HEK293 (cell line): ENCODE measurements at regions not wholly inside any gene's neighbourhood (a gene's known extent, or its start where the extent isn't known, plus 50 kb on each side); places are given as distances from the start of the nearest gene placed in this dataset.

Experiments used
- CTCF ChIA-PET: fragments of 350-600 bp; formaldehyde crosslinking; extraction: SDS; loops from one replicate; lab custom pipeline; 2021; ENCODE audit warnings: antibody characterized with exemption; lab: Yijun Ruan, JAX
- POLR2A ChIA-PET: fragments of 300-600 bp; formaldehyde crosslinking; extraction: SDS; loops from one replicate; lab custom pipeline; 2020; ENCODE audit warnings: antibody characterized with exemption, inconsistent platforms; lab: Yijun Ruan, JAX
- H3K27ac ChIP-seq: fragments of 200-500 bp; sonication (Bioruptor generic); 2 replicates; pipeline ENCODE4 v1.5.1; 2014; ENCODE audit warnings: low read depth, low read length, control low read depth, inconsistent platforms; ENCODE audit errors: extremely low read depth
- H3K36me3 ChIP-seq, 2 experiments: fragments of 200-500 bp in 1 of 2; sonication (Bioruptor generic) in 1 of 2; 1 replicate in 1 of 2; 2 replicates in 1 of 2; pipeline ENCODE4 v1.5.1; 2014 to 2017; ENCODE audit warnings: inconsistent platforms in 2 of 2, low read length in 2 of 2; ENCODE audit not compliant: control insufficient read depth in 2 of 2, insufficient read depth in 1 of 2
- H3K4me1 ChIP-seq: fragments of 200-500 bp; sonication (Bioruptor generic); 2 replicates; pipeline ENCODE4 v1.5.1; 2014; ENCODE audit warnings: mild to moderate bottlenecking, low read length, inconsistent platforms; ENCODE audit not compliant: control insufficient read depth, insufficient read depth
- H3K4me3 ChIP-seq: 2 replicates; pipeline ENCODE4 v1.5.1; 2011; ENCODE audit warnings: low read depth, mild to moderate bottlenecking, control low read depth, low read length, moderate library complexity
- H3K9me3 ChIP-seq: fragments of 200-500 bp; sonication (Bioruptor generic); 2 replicates; pipeline ENCODE4 v1.5.1; 2014; ENCODE audit warnings: low read depth, low read length, inconsistent platforms; ENCODE audit not compliant: control insufficient read depth, insufficient read depth
- AEBP2 ChIP-seq: fragments of 450-650 bp; formaldehyde crosslinking; IDR thresholded peaks from 2 replicates; pipeline ENCODE4 v1.5.1; 2016; ENCODE audit warnings: missing biosample characterization, missing genetic modification characterization, borderline replicate concordance
- KLF10 ChIP-seq: fragments of 450-650 bp; IDR thresholded peaks from 2 replicates; pipeline ENCODE4 v1.5.1; 2018; ENCODE audit warnings: missing biosample characterization, mild to moderate bottlenecking, missing genetic modification characterization
- KLF8 ChIP-seq: fragments of 450-650 bp; formaldehyde crosslinking; IDR thresholded peaks from 2 replicates; pipeline ENCODE4 v1.5.1; 2016; ENCODE audit warnings: missing biosample characterization, missing genetic modification characterization
- MEIS1 ChIP-seq: sonication (generic); formaldehyde crosslinking; IDR thresholded peaks from 2 replicates; pipeline ENCODE4 v1.8.1; 2022; ENCODE audit warnings: missing genetic modification reagents, mild to moderate bottlenecking, borderline replicate concordance
- RBAK ChIP-seq: fragments of 450-650 bp; formaldehyde crosslinking; IDR thresholded peaks from 2 replicates; pipeline ENCODE4 v1.5.1; 2016; ENCODE audit warnings: missing biosample characterization, missing genetic modification characterization
- REPIN1 ChIP-seq: fragments of 450-650 bp; formaldehyde crosslinking; IDR thresholded peaks from 2 replicates; pipeline ENCODE4 v1.5.1; 2017; ENCODE audit warnings: missing biosample characterization, missing genetic modification characterization, low read depth
- SCRT1 ChIP-seq: fragments of 450-650 bp; formaldehyde crosslinking; IDR thresholded peaks from 2 replicates; pipeline ENCODE4 v1.5.1; 2016; ENCODE audit warnings: missing biosample characterization, missing genetic modification characterization, borderline replicate concordance
- ZBTB48 ChIP-seq: fragments of 450-650 bp; formaldehyde crosslinking; IDR thresholded peaks from 2 replicates; pipeline ENCODE4 v1.5.1; 2016; ENCODE audit warnings: missing biosample characterization, missing genetic modification characterization
- ZFHX2 ChIP-seq: fragments of 450-650 bp; formaldehyde crosslinking; conservative IDR thresholded peaks from 2 replicates; pipeline ENCODE4 v1.5.1; 2016; ENCODE audit warnings: missing biosample characterization, missing genetic modification characterization
- ZFP3 ChIP-seq: fragments of 450-650 bp; formaldehyde crosslinking; IDR thresholded peaks from 2 replicates; pipeline ENCODE4 v1.5.1; 2016; ENCODE audit warnings: low read depth, missing biosample characterization, missing genetic modification characterization
- ZNF10 ChIP-seq: fragments of 450-650 bp; formaldehyde crosslinking; IDR thresholded peaks from 2 replicates; pipeline ENCODE4 v1.5.1; 2017; ENCODE audit warnings: missing biosample characterization, missing genetic modification characterization
- ZNF132 ChIP-seq: fragments of 450-650 bp; formaldehyde crosslinking; IDR thresholded peaks from 2 replicates; pipeline ENCODE4 v1.5.1; 2017; ENCODE audit warnings: missing biosample characterization, missing genetic modification characterization, borderline replicate concordance
- ZNF169 ChIP-seq: fragments of 450-650 bp; formaldehyde crosslinking; IDR thresholded peaks from 2 replicates; pipeline ENCODE4 v1.5.1; 2016; ENCODE audit warnings: missing biosample characterization, missing genetic modification characterization
- ZNF174 ChIP-seq: fragments of 450-650 bp; formaldehyde crosslinking; IDR thresholded peaks from 2 replicates; pipeline ENCODE4 v1.5.0; 2017; ENCODE audit warnings: missing biosample characterization, mild to moderate bottlenecking, missing genetic modification characterization
- ZNF223 ChIP-seq: fragments of 450-650 bp; formaldehyde crosslinking; IDR thresholded peaks from 2 replicates; pipeline ENCODE4 v1.5.1; 2016; ENCODE audit warnings: missing biosample characterization, missing genetic modification characterization
- ZNF248 ChIP-seq: fragments of 450-650 bp; formaldehyde crosslinking; IDR thresholded peaks from 2 replicates; pipeline ENCODE4 v1.5.1; 2017; ENCODE audit warnings: missing biosample characterization, missing genetic modification characterization
- ZNF324 ChIP-seq: fragments of 450-650 bp; formaldehyde crosslinking; IDR thresholded peaks from 2 replicates; pipeline ENCODE4 v1.5.1; 2016; ENCODE audit warnings: missing biosample characterization, missing genetic modification characterization
- ZNF335 ChIP-seq: fragments of 450-650 bp; formaldehyde crosslinking; conservative IDR thresholded peaks from 2 replicates; pipeline ENCODE4 v1.5.1; 2016; ENCODE audit warnings: missing biosample characterization, missing genetic modification characterization
- ZNF354C ChIP-seq: fragments of 450-650 bp; formaldehyde crosslinking; IDR thresholded peaks from 2 replicates; pipeline ENCODE4 v1.5.1; 2016; ENCODE audit warnings: missing biosample characterization, missing genetic modification characterization, low read depth, borderline replicate concordance
- ZNF362 ChIP-seq: fragments of 450-650 bp; formaldehyde crosslinking; IDR thresholded peaks from 2 replicates; pipeline ENCODE4 v1.5.1; 2016; ENCODE audit warnings: missing biosample characterization, missing genetic modification characterization
- ZNF366 ChIP-seq: fragments of 450-650 bp; formaldehyde crosslinking; conservative IDR thresholded peaks from 2 replicates; pipeline ENCODE4 v1.5.1; 2016; ENCODE audit warnings: missing biosample characterization, missing genetic modification characterization
- ZNF37A ChIP-seq: fragments of 450-650 bp; IDR thresholded peaks from 2 replicates; pipeline ENCODE4 v1.5.1; 2018; ENCODE audit warnings: missing biosample characterization, missing genetic modification characterization
- ZNF394 ChIP-seq: fragments of 450-650 bp; formaldehyde crosslinking; IDR thresholded peaks from 2 replicates; pipeline ENCODE4 v1.5.1; 2016; ENCODE audit warnings: missing biosample characterization, missing genetic modification characterization, mild to moderate bottlenecking, moderate library complexity, borderline replicate concordance
- ZNF48 ChIP-seq: fragments of 450-650 bp; formaldehyde crosslinking; IDR thresholded peaks from 2 replicates; pipeline ENCODE4 v1.5.1; 2016; ENCODE audit warnings: missing biosample characterization, missing genetic modification characterization
- ZNF488 ChIP-seq: fragments of 450-650 bp; formaldehyde crosslinking; IDR thresholded peaks from 2 replicates; pipeline ENCODE4 v1.5.1; 2016; ENCODE audit warnings: missing biosample characterization, missing genetic modification characterization
- ZNF626 ChIP-seq: fragments of 450-650 bp; sonication (Bioruptor Pico); formaldehyde crosslinking; IDR thresholded peaks from 2 replicates; pipeline ENCODE4 v1.5.1; 2018; ENCODE audit warnings: missing biosample characterization, missing genetic modification characterization, inconsistent platforms
- ZNF660 ChIP-seq: fragments of 450-650 bp; IDR thresholded peaks from 2 replicates; pipeline ENCODE4 v1.5.1; 2018; ENCODE audit warnings: missing biosample characterization, mild to moderate bottlenecking, missing genetic modification characterization
- ZNF664 ChIP-seq: fragments of 450-650 bp; formaldehyde crosslinking; IDR thresholded peaks from 2 replicates; pipeline ENCODE4 v1.5.1; 2016; ENCODE audit warnings: missing biosample characterization, missing genetic modification characterization
- ZNF677 ChIP-seq: fragments of 450-650 bp; IDR thresholded peaks from 2 replicates; pipeline ENCODE4 v1.5.0; 2018; ENCODE audit warnings: missing biosample characterization, mild to moderate bottlenecking, missing genetic modification characterization, moderate library complexity
- ZNF707 ChIP-seq: fragments of 450-650 bp; formaldehyde crosslinking; IDR thresholded peaks from 2 replicates; pipeline ENCODE4 v1.5.1; 2016; ENCODE audit warnings: missing biosample characterization, missing genetic modification characterization

GRCh38 chr5:28862137-28862859 lies 1823.9 kb upstream of the CDH9 start:
- Histone ChIP-seq H3K27ac (no peak overlapping the region), H3K36me3 (no peaks in the 10 kb centered on the region), H3K4me3 (no peak overlapping the region), H3K4me1 (no peaks in the 10 kb centered on the region), H3K9me3 (no peaks in the 10 kb centered on the region)
- ChIA-PET CTCF (no interaction called here), POLR2A (no interaction called here)
- no peak for TF ChIP-seq ZNF48 (tag by site-specific recombination)
- TF ChIP-seq ZFP3 (tag by site-specific recombination), result no peak
- TF ChIP-seq KLF10, result no peak
- TF ChIP-seq ZNF664, result no peak
- no peak for TF ChIP-seq ZNF169 (tag by site-specific recombination)
- no peak for TF ChIP-seq ZNF707 (tag by site-specific recombination)
- no peak for TF ChIP-seq ZNF677 (tag by site-specific recombination)
- TF ChIP-seq ZNF132 (tag by site-specific recombination), result no peak
- TF ChIP-seq SCRT1 (tag by site-specific recombination), result no peak
- TF ChIP-seq ZNF354C (tag by site-specific recombination), result no peak
- TF ChIP-seq ZNF324 (tag by site-specific recombination), result no peak
- TF ChIP-seq ZNF488, result no peak
- TF ChIP-seq RBAK (tag by site-specific recombination), result no peak
- TF ChIP-seq ZFHX2 (tag by site-specific recombination), result no peak
- TF ChIP-seq MEIS1 (CRISPR knock-in tag), result no peak
- no peak for TF ChIP-seq ZNF335 (tag by site-specific recombination)

GRCh38 chr5:28855626-28856025 lies 1817.2 kb upstream of the CDH9 start:
- H3K36me3 ChIP-seq, result no peaks in the 10 kb centered on the region
- no peak overlapping the region for H3K27ac ChIP-seq
- no peak overlapping the region for H3K4me3 ChIP-seq
- CTCF ChIA-PET, result no interaction called here
- POLR2A ChIA-PET, result no interaction called here
- no peaks in the 10 kb centered on the region for H3K4me1 ChIP-seq
- TF ChIP-seq ZNF174 (tag by site-specific recombination) (no peak), ZNF37A (no peak), ZNF223 (tag by site-specific recombination) (no peak), ZFP3 (tag by site-specific recombination) (no peak), AEBP2 (tag by site-specific recombination) (no peak)
- no peaks in the 10 kb centered on the region for H3K9me3 ChIP-seq

GRCh38 chr5:28850320-28850921 lies 1812.0 kb upstream of the CDH9 start:
- H3K27ac ChIP-seq, result no peak overlapping the region
- CTCF ChIA-PET, result interaction anchor here (0.6 kb wide), 1 partner anchor 348 kb away, joined by 7 read pairs; no protein-coding TSS in a partner anchor
- no peak for TF ChIP-seq ZNF394 (tag by site-specific recombination)
- no peak for TF ChIP-seq ZNF626 (tag by site-specific recombination)
- no peak for TF ChIP-seq ZNF366 (tag by site-specific recombination)
- no peak for TF ChIP-seq ZNF248
- TF ChIP-seq REPIN1 (tag by site-specific recombination), result no peak
- TF ChIP-seq ZBTB48 (tag by site-specific recombination), result no peak
- no peak for TF ChIP-seq ZNF10 (tag by site-specific recombination)
- no peak for TF ChIP-seq ZNF362 (tag by site-specific recombination)
- no peak for TF ChIP-seq KLF8 (tag by site-specific recombination)
- no peak for TF ChIP-seq ZNF660
- TF ChIP-seq, all 188 proteins: peak for 0
- no peaks in the 10 kb centered on the region for H3K36me3 ChIP-seq
- H3K4me1 ChIP-seq, result no peaks in the 10 kb centered on the region
- POLR2A ChIA-PET, result no interaction called here
- no peak overlapping the region for H3K4me3 ChIP-seq
- no peaks in the 10 kb centered on the region for H3K9me3 ChIP-seq
